ENCODE measurements at regions not wholly inside any gene's neighbourhood (a gene's known extent, or its start where the extent isn't known, plus 50 kb on each side); places are given as distances from the start of the nearest gene placed in this dataset.

GRCh38 chr13:107835339-107836018, 379.9 kb downstream of the LIG4 start:
- Histone ChIP-seq H3K9me3 (ENCODE audit: low read depth) (no peaks in the 10 kb centered on the region), H2AFZ (no peak overlapping the region), H3K9me2 (replicated peaks; ENCODE audit: insufficient read depth) (no peaks in the 10 kb centered on the region), H3K79me2 (no peaks in the 10 kb centered on the region), H3K4me2 (no peak overlapping the region), H4K20me1 (ENCODE audit: insufficient read depth, poor library complexity, severe bottlenecking) (no peaks in the 10 kb centered on the region), H3K27ac (no peak overlapping the region), H3K4me3 (no peak overlapping the region), H3K36me3 (replicated peaks; ENCODE audit: insufficient read depth, low read depth) (no peaks in the 10 kb centered on the region), H3K27me3 (no peaks in the 10 kb centered on the region), H3K4me1 (ENCODE audit: insufficient read depth) (no peaks in the 10 kb centered on the region)
- 95% methylated on average over 4 of the region's 4 CpGs for WGBS (ENCODE audit: low lambda C conversion rate, missing lambda C conversion rate)
- DNase-seq (ENCODE audit: low spot score): no peak
- no peak for TF ChIP-seq CTCF (IDR thresholded peaks at IDR 0.05; ENCODE audit: poor library complexity)

GRCh38 chr13:107834717-107835116, 380.6 kb downstream of the LIG4 start:
- Histone ChIP-seq H3K27ac (no peak overlapping the region), H3K4me3 (no peak overlapping the region), H3K36me3 (replicated peaks; ENCODE audit: insufficient read depth, low read depth) (no peaks in the 10 kb centered on the region), H4K20me1 (ENCODE audit: insufficient read depth, poor library complexity, severe bottlenecking) (no peaks in the 10 kb centered on the region), H3K79me2 (no peaks in the 10 kb centered on the region), H2AFZ (no peak overlapping the region), H3K9me2 (replicated peaks; ENCODE audit: insufficient read depth) (no peaks in the 10 kb centered on the region), H3K4me2 (no peak overlapping the region), H3K4me1 (ENCODE audit: insufficient read depth) (no peaks in the 10 kb centered on the region), H3K9me3 (ENCODE audit: low read depth) (no peaks in the 10 kb centered on the region), H3K27me3 (no peaks in the 10 kb centered on the region)
- 68% methylated on average over 5 of the region's 5 CpGs for WGBS (ENCODE audit: low lambda C conversion rate, missing lambda C conversion rate)
- TF ChIP-seq EZH2 (IDR thresholded peaks at IDR 0.05; ENCODE audit: borderline replicate concordance) (no peak), CTCF (IDR thresholded peaks at IDR 0.05; ENCODE audit: poor library complexity) (no peak), EZH2phosphoT487 (IDR thresholded peaks at IDR 0.05; ENCODE audit: low read depth, severe bottlenecking, unreplicated experiment) (no peak)
- DNase-seq (ENCODE audit: low spot score): no peak

- Histone ChIP-seq H3K9me3 (ENCODE audit: low read depth) (no peaks in the 10 kb centered on the region), H3K9me2 (replicated peaks; ENCODE audit: insufficient read depth) (no peaks in the 10 kb centered on the region), H3K4me2 (no peak overlapping the region), H4K20me1 (ENCODE audit: insufficient read depth, poor library complexity, severe bottlenecking) (no peaks in the 10 kb centered on the region), H3K27ac (no peak overlapping the region), H3K27me3 (no peaks in the 10 kb centered on the region), H2AFZ (no peak overlapping the region), H3K4me1 (ENCODE audit: insufficient read depth) (no peaks in the 10 kb centered on the region), H3K36me3 (replicated peaks; ENCODE audit: insufficient read depth, low read depth) (no peaks in the 10 kb centered on the region), H3K79me2 (no peaks in the 10 kb centered on the region), H3K4me3 (no peak overlapping the region)
- TF ChIP-seq EZH2 (IDR thresholded peaks at IDR 0.05; ENCODE audit: borderline replicate concordance): no peak
- TF ChIP-seq EZH2phosphoT487 (IDR thresholded peaks at IDR 0.05; ENCODE audit: low read depth, severe bottlenecking, unreplicated experiment): no peak
- TF ChIP-seq CTCF (IDR thresholded peaks at IDR 0.05; ENCODE audit: poor library complexity): no peak
- 71% methylated on average over 1 of the region's 1 CpG for WGBS (ENCODE audit: low lambda C conversion rate, missing lambda C conversion rate)
- DNase-seq (ENCODE audit: low spot score): no peak
Measured at GRCh38 chr13:107834281-107834680, 381.1 kb downstream of the LIG4 start.

Data from hepatocyte (in vitro differentiated cells).